ENCODE measurements at regions not wholly inside any gene's neighbourhood (a gene's known extent, or its start where the extent isn't known, plus 50 kb on each side); places are given as distances from the start of the nearest gene placed in this dataset.

DNA sequence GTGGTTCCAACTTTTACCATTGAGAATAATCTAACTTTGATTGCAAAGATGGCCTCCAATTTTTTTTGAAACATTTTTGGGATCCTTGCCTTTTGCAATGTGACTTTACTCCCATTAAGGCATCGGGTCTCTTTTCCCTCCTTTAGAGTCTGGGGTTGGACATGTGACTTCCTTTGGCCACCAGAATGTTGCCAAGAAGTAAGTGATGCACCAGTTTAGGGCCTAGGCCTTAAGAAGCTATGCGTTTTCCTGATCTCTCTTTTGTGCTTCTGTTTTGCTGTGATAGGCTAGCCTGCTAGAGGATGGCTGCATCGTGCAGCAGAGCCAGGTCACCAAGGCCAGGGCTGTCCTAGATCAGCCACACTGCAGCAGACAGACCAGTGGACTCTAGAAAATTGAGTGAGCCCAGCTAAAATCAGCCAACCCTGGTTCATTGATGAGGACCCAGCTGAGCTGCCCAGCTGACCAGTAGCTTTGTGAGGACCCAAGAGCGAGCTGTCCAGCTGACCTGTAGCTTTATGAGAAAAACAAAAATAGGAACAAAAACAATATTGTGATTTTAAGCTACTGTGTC, 594.0 kb upstream of the JAG1 start:
- FAIRE-seq = no peak

DNA sequence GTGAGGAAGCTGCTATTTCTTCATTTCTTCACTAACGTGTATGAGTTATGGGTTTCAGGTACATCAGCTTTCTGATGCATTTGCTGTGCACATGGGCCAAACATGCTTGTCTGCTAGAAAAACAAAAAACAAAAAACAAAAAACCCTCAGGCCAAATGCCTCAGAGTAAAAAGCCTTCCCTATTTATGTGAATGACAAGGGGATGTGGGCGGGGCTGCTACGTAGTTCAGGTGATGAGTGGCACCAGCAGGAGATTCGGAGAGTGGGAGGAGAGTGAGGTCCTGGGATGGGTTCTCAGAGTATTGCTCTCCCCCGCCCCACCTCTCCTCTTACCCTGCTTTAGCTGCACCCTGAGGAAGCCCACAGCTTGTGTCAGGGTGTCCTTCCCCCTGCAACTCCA, 596.8 kb upstream of the JAG1 start:
- no peak for FAIRE-seq

GRCh38 chr20:11271319-11271718, 597.5 kb upstream of the JAG1 start:
- no peak for FAIRE-seq

- no peak for FAIRE-seq
Measured at GRCh38 chr20:11271920-11272594, 598.3 kb upstream of the JAG1 start.

DNA sequence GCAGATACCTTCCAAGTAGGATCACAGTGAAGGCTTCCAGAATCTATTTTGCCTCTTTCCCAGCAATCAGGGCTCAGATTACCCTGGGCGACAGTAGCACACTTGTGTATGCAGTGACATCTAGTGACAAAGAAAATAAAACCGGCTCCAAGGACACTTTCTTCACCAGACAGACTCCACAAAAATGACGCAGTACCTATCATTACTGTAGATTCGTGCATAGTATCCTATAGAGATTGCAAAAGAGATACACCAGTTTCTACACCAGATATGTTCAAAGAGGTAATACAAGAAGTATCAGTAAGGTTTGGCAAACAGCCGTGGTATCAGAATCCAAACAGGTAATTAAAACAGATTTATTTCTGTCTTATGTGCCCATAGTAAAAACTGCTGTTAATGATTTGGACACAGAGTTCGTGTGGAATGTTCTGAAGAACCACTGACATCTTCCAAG, 600.4 kb upstream of the JAG1 start:
- peak; percentile 90 for FAIRE-seq

DNA sequence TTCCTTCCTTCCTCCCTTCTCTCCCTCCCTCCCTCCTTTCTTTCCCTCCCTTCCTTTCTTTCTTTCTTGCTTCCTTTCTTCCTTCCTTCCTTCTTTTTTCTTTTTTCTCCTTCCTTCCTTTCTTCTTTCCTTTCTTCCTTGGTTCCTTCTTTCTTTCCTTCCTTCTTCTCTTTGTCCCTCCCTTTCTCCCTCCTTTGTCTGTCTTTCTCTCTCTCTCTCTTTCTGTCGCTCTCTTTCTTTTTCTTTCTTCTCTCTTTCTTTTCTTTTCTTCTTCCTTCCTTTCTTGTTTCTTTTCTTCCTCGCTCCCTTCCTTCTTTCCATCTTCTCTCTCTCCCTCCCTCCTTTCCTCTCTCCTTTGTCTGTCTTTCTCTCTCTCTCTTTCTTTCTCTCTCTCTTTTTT, 601.9 kb upstream of the JAG1 start:
- no peak for FAIRE-seq

DNA sequence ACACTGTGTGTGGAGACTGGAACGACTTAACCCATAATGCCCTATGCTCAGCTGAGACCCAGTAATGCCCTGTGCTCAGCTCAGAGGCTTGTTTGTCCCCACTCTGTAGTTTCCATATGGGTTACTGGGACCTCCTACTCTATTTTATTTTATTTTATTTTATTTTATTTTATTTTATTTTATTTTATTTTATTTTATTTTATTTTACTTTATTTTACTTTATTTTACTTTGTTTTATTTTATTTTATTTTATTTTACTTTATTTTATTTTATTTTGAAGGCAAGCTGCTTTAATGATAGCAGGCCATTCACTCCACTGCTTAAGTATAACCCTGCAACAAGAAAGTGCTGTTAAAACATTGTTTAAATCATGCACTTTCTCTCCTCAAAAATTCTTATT, 603.4 kb upstream of the JAG1 start:
- no peak for FAIRE-seq

DNA sequence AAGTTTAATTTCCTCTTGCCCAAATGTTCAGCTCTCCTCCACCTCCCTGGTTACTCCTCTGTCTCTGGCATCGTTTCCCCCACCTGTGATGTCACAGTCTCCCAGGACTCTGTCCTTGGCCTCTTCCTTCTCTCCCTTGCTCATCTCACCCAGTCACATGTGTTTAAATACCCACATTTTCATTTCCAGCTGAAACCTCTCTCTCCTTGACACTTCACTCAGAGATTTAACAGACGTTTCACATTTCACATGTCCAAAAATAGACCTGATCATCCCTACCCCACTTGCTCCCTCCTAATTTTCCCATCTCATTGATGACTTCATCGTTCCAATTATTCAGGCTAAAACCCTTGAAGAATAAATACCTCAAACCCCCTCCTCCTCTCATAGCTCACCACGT, 604.1 kb upstream of the JAG1 start:
- no peak for FAIRE-seq

- no peak for FAIRE-seq
Measured at GRCh38 chr20:11278461-11278860, 604.7 kb upstream of the JAG1 start.

GRCh38 chr20:11281240-11281639, 607.4 kb upstream of the JAG1 start:
- FAIRE-seq = no peak

DNA sequence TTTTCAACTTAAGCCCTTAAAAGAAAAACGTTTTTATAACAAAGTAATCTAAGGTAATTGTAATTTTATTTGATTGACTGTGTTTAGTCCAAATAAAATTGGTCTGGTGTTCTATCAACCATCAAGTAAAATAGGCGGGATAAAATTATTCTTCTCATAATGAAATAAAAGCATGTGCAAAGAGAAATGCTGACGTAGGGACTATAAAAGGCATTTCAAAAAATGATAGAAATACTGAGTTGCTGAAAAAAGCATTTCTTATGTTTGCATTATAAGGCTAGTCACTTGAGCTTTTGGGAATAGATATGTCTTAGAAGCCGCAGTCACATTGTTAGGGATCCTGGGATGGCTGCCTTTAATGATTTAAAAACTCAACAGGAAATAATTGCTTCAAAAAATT, 608.0 kb upstream of the JAG1 start:
- no peak for FAIRE-seq

GRCh38 chr20:11287126-11287525, 613.3 kb upstream of the JAG1 start:
- no peak for FAIRE-seq

GRCh38 chr20:11296221-11296620, 621.5 kb upstream of the BTBD3 start:
- FAIRE-seq = no peak

DNA sequence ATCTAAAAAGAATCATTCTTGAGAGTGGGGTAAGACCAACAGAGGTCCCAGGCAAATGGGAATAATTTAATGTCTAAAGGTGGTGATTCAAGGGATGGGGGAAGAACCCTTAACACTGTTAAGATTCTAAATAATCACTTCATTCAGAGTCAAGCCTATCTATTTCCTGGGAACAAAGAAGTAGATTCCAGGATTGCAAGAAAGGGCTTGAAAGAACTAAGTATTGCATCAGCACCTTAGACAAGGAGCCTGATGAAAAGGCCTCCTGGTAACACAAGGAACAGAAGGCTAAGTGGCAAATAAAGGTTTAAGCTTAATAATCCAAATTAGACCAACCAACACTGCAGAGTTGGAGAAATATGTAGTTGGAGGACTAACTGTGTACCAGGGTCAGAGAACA, 620.7 kb upstream of the BTBD3 start:
- FAIRE-seq = no peak

DNA sequence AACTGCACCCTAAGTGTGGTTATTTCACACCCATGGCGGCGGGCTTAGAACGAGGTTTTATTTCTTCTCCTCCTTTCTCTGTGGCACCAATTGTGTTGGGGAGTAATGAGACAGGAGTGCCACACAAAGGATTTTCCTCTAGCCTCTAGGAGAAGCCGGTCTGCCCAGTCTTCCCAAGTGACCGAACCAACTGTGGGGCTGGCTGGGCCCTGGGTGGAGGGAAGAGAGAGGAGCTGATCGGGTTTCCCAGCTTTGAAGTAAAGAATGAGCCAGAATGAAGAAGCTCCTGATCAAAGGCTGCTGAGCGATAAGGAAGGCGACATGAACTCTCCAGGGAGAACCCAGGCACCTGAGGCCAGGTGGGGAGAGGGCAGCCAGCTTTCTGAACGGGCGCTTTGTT, 616.0 kb upstream of the BTBD3 start:
- no peak for FAIRE-seq

DNA sequence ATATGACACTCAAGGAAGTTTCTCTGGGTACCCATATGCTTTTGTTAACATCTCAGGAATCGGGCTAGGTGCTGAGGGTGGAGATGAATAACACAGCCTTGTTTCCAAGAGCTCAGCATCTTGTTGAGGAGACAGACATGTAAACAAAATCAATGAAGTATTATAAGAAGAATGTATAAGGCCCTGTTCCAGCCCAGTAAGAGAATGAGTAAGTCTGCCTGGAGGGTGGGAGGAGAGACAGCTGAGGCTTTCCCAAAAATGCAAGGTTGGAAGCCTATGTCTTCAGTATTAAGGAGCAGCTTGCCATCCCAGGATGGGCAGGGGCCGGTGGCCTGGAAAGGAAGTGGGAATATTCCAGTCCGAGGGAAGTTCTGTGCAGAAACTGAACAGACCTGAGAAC, 615.3 kb upstream of the BTBD3 start:
- no peak for FAIRE-seq

GRCh38 chr20:11304795-11305194, 612.9 kb upstream of the BTBD3 start:
- FAIRE-seq = no peak

DNA sequence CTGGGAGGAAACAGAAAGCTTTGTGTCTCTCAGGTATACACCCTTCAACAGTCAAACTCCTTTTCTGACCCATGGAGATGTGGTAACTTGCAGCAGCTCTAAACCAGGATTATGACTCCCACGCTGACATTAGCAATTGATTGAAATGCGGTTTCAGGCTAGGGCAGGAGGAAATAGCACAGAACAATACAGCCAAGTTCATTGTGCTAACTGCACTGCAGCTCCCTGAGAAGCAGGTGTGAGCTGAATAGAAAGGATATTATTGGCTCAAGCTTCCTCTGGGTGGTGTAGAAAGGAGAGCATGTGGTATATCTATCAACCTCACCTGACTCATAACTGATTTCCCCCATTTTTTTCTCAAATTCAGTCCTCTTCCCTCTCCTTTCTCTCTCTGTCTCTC, 612.3 kb upstream of the BTBD3 start:
- no peak for FAIRE-seq

DNA sequence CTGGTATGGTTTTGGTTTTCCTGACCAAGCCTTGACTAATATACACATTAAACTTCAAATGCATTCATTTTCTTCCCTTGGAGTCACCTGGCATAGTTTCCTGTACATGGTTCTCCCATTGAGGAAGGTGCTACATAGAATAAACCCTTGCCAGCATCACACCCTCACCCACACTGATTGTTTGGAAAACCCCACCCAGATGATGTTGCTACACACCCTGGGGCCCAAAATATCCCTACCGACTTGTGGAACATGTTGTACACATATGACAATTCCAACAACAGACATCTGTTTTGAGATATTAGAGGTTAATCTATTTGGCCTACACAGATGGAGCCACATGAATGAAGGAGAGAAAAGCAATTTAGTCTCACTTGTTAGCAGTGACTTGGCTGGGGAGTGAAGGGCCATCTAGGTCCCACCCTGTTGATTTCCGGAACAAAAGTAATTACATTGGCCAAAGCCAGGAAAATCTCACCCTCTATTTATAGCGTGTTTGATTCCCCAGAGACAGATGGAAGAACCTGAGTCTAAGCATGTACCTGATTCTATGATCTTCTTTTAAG, 606.0 kb upstream of the BTBD3 start:
- FAIRE-seq = no peak

DNA sequence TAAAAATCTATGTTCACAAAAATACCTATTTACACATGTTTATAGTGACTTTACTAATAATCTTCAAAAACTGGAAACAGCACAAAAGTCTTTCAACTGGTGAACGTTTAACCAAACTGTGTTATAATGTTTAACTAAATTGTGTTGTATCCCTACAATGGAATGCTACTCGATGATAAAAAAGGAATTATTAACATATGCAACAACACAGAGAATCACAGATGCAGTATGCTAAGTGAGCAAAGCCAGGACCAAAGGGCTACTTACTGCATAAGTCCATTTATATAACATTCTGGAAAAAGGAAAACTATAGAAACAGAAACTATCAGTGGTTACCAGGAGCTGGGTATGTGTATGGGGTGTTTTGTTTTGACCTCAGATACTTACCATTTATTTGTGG, 602.2 kb upstream of the BTBD3 start:
- FAIRE-seq = no peak

GRCh38 chr20:11316244-11316643, 601.4 kb upstream of the BTBD3 start:
- no peak for FAIRE-seq

GRCh38 chr20:11320033-11320432, 597.7 kb upstream of the BTBD3 start:
- no peak for FAIRE-seq

GRCh38 chr20:11323816-11324215, 593.9 kb upstream of the BTBD3 start:
- FAIRE-seq = no peak

- no peak for FAIRE-seq
Measured at GRCh38 chr20:11324990-11325389, 592.7 kb upstream of the BTBD3 start.

DNA sequence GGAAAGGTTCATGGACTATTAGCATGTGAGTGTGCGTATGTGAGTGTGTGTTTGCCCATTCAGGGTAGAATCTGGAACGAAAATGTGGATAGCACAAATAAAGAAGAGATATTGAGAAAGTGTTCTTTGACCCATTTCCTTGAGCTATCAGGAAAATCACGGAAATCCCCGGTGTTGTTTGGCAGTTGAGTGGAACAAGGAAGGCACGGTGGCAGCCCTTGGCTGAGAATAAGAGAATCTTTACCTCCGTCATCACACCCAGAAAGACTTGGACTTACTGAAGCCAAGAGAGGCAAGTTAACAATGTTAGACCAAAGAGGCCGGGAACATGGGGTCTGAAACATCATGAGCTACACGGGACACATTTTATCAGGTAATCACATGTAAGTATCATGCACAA, 588.9 kb upstream of the BTBD3 start:
- no peak for FAIRE-seq

Data from islet of Langerhans (tissue), 1 donor.